DMS153 treated with DMSO at 0.1 percent for 48 hours (cell line): ENCODE measurements at regions not wholly inside any gene's neighbourhood (a gene's known extent, or its start where the extent isn't known, plus 50 kb on each side); places are given as distances from the start of the nearest gene placed in this dataset.

Experiments
- DNase-seq: peaks from one replicate; lab custom pipeline; 2025; ENCODE audit not compliant: unreplicated experiment; lab: John Stamatoyannopoulos, UW

DNA sequence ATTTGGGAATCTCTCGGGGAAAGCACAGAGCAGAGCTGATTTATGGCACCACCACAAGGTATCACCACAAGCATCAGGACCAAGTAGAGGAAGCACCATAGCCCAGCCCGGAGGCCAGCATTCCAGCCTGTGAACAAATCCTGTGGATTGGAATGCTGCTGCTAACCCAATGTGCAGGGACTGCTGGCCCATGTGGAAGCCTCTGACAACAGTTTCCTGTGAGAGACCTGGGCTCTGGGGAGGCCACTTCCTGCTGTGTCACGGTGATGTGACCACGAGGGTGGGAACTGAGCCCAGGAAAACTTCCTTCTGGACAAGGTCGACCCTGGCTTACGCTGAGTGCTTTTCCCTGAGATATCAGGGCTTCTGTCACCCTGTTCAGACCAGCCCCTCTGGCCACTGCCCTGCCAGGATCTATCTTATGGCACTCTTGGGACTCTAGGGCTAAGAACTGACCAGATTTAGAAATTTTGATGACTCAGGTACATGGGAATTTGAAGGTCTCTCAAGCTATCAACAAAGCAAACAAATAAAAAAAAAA, 88.3 kb upstream of the NGF start:
- no peak for DNase-seq

DNA sequence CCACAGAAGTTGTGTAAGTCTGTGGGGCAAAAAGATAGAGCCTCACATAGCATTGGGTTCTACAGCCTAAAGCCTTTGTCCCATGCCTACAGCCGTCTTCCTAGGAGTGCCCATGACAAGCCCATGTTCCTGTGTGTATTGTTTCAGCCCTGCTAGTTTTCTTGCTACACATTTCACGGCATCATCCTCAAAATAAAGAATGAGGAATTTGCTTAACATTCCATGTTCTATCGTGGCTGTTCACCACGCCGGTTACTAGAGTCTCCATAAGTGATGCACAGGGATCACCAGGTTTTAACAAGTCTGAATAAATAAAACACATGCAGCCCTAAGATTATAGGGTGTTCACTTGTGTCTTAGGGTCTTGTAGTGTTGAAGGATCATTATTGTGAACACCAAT, 87.4 kb upstream of the NGF start:
- no peak for DNase-seq

DNA sequence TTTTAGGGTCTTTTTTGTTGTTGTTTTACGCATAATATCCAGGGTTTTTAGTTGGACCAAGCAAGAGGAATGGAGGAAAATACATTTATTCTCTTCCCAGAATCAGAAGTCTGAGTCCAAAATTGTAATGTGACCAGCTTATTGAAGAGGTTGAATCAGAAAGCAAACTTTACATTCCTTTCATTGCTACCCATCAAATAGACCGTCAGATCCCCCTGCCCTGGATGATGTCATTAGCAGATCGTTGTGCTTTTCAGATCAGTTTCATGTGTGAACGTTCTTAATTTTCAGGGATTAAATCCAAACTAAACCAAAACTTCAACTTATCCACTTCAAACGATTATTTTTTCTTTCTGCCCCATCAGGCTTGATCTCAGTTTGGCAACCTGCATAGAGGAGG, 85.7 kb upstream of the NGF start:
- DNase-seq: no peak

DNA sequence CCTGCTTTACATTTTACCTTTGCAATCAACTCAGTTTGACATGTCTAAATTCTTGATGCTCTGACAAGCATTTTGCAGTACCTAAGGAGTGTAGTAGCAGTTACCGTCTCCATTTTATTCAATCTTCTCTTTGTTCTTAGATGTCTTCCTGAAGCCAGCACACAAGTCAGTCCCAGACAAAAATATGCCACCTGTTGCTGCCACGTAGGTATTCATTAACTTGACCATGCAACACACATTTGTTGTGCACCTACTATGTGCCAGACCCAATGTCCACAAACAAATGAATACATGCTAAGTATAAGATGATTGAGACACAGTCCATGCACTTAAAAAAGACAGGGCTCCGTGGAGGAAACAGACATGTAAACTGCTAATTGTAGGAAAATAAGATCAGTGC, 81.5 kb upstream of the NGF start:
- DNase-seq: no peak

DNA sequence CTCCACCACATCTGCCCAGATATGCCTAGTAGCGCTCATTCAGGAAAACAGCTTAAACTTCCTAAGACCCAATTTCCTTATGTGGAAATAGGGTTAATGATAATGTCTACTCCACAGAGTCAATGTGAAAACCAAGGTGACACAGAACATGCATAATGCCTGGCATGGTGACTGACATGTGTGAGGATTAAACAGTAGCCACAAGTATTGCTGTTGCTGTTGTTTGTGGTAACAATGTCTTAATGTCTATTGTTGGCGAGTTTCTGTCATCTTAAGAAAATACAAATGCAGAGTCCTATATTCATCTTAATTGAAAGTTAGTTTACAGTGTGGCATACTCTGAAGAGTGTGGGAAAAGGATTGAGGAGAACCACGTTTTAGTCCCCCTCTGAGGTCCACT, 75.6 kb upstream of the NGF start:
- no peak for DNase-seq

DNA sequence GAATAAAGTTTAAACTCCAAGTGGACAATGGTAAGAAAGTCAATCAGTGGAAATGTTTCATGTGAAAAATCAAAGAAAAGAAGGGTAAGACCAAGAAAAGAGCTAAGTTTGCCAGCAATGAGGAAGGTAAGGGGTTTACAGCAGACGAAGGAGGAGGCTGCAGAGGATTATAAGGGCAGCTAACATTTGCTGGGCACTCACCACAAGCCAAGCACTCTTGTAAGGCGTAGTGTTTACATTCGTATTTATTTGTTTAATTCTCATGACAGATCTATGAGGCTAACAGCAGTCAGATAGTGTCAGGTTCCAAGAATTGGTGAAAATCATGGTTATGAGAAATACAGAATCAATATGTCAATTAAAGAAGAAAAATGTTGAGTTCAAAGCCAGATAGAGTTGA, 75.2 kb upstream of the NGF start:
- DNase-seq: no peak

DNA sequence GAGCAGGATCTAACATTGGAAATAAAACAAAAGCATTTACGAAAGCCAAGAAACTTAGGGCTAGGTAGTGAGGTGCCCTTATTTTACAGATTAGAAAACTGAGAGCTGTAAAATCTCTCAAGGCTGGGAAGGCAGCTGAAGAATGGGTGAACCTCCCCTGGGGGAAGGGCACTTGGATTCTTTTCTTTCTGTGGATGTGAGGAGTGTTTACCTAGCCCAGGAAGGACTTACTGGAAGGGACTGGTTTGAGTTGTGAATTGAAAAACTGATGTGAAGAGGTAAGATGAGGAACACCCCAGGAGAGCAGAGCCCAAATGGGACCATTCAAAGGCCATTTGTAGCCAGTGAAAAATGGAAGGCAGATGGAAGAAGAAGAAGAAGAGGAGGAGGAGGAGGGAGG, 74.7 kb upstream of the NGF start:
- DNase-seq: no peak

DNA sequence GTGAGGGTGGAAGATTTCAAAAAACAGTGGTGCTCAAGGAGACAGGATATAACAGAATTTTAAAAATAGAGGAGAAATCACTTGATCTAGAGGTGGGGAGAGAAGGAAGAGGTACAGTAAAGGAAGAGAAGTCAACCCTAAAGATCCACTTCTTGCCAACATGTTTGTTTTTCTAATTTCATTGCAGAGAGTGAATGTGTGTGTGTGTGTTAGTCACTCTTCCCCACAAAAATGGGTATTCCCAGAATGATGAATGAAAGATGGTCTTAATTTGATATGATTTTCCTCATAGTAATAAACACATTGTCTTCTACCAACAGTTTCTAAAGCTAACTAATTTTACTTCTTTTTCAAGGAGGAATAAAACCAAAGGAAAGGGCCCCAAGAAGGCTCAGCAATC, 74.2 kb upstream of the NGF start:
- DNase-seq: no peak

DNA sequence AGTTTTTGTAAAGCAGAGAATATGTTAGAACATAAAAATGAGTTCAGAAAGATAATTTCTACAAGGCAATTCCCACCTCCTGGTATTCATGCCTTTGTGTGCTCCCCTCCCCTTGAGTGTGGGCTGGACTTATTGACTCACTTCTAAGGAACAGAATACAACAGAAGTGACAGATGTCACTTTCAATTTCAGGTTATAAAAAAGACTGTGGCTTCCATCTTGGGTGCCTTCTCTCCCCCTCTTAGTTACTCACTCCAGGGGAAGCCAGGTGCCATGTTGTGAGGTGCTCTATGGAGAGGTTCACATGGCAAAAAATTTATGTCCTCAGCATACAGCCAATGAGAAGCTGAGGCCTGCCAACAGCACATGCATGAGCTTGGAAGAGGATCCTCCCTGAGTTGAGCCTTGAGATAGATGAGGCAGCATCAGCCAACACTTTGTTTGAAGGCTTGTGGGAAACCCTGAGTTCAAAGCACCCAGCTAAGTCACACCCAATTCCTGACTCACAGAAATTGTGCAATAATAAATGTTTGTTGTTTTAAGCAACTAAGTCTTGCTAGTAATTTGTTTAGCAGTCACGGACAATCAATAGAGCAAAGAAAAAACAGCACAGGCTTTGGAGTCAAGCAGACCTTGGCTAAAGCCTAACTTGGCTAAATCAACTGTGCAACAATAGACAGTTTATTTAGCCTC, 73.5 kb upstream of the NGF start:
- no peak for DNase-seq

DNA sequence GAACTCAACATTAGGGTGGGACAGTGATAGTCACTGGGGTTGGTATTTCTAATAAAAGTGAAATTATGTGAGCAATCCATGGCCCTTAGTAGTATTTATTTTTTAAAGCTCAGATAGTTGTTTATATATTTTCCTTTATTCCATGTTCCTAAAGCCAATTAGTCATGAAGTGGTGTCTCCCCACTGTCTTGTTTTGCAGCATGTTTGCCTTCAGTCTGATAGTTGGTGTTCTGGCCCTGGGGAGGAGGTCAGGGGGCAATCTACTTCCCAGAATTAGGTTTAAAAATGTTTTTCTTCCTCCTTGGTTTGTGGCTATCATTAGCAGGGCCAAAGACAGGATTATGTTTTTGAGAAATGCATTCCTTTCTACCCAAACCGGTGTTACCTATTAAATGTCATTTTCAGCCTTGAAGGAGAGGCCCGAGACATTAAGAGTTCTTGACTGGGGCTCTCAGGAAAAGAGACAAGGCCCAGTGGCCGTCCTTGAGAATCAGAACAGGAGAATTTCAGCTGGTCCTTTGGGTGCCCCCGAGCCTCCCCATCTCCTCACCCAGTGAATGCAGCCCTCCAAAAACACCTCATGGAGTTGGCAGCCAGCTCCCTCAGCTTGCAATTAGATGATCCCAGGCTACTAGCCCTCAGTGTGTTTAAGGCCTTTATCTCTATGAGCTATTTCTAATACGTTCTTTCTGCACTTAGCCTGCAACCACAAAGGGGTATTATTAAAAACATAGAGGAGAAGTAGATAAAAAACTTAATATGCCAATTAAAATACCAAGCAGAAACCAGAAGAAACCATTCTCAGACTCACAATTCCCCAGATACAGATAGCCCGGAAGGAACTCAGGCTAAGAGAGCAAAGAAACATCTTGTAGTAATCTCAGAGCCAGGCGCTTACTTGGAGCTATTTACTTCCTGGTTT, 71.3 kb upstream of the NGF start:
- DNase-seq: no peak

DNA sequence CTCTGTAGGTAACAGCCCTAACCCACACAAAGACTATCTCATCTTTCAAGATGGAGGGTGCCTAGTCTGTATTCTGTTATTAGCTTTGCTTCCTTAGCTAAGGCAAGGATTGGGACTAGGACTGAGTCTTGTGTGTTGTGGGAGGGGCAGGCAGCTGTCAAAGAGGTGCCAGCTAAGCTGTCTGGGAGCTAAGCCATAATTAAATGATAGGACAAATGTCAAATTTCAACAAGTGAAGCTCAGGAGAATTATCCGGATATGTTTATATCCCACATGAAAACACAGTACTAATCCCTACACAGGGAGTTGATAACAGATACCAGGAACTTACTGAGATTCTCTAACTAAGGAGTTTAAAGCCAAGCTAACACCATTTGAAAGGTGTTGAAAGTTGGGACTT, 70.5 kb upstream of the NGF start:
- DNase-seq: no peak

DNA sequence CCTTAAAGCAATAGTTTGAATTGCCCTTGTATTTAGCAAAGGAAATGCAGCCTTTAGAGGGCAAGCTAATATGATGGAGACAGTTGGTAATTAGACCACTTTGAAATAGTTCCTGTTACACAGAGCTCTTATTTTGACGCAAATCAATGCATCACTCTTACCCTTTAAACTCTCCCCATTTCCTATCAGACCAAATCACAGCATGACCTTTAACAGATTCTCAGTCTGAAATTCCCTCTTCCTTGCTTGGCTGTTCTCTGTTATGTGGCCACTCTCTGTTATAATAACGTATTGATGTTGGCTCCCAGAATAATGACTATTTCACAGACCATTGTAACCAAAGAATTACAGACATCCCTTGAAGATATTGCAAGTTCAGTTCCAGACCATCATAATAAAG, 66.9 kb upstream of the NGF start:
- DNase-seq: no peak

DNA sequence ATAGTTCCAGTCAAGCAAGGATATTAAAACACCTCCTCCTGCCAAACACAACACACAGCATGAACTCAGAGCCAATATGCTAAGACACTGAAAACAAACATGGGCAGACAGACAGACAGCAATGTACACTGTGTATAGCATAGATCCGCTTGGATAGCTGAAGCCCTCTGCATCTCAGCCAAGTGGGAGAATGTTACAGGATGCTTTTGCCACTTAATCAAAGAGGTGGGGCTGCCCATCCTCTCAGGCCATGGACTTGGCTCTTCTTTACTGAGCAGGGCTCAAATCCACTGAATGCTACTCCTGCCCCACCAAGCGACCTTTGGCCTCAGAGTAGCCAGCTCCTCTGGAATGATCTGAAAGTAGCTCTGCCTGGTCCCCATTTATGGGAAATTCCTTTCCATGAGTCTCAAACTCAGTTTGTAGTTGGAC, 64.7 kb upstream of the NGF start:
- no peak for DNase-seq

DNA sequence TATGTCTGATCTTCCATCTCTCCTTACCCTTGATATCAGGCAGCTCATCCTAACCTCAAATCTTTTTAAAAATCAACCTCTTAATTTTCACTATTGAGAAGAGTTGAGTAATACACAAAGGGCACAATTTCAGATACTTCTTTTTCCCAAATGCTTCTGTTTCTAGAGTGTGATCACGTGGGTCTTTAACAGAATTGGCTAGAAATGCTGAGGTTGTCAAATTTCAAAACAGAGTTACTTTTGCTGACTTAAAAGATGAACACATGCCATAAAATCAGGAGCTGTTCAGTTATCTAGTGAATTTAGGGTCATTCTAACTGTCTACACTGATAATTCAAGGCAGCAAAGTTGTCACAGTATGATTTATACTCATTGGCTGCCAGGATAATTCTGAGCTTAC, 63.6 kb upstream of the NGF start:
- DNase-seq: no peak

DNA sequence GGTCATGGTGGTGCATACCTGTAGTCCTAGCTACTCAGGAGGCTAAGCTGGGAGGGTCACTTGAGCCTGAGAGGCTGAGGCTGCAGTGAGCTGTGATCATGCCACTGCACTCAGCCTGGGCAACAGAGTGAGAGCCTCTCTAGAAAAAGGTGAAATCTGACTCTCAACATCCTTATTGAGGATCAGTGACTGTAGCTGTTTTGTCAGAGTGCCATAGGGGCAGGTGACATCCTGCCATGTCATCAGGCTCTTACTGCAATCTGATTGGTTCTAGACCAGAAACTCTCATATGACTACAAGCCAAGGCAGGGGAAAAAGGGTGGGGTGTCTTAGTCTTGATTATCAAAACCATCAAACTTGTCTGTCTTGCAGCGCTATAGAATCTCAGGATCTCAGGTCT, 62.8 kb upstream of the NGF start:
- DNase-seq: no peak

DNA sequence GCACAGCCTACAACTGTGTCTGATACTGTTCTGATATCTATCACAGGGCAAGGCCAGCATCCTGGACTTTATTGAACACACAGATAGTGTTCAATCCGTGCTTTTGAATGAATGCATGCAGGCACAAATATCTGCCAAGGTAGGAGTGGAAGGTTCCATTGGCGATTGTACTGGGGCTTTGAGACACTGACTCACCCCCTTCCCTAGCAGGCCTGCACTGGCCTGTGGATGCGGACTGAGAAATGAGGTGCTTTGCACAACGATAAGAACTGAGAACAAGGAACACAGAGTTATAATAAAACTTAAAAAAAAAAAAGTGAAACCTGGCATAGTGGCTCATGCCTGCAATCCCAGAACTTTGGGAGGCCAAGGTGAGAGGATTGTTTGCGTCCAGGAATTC, 62.4 kb upstream of the NGF start:
- DNase-seq: no peak

DNA sequence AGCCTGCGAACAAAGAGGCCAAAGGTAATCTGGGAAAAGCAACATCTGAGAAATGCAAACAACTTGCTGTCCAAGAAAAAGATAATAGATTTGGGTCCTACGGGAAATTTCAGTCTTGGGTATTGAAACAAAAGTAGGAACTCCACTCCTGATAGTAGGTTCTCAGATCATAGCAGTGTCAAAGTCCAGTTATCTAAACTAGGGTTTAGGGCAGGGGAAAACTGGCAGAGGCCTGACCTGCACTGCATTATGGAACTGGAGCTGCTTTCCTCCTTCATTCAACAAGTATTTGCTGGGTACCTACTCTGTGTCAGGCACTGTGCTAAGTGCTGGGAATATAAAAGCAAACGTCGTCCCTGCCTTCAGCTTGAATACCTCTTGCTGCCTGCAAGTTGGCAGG, 60.7 kb upstream of the NGF start:
- DNase-seq: no peak
